Head of caudate nucleus (tissue), 42 donors: ENCODE measurements at regions not wholly inside any gene's neighbourhood (a gene's known extent, or its start where the extent isn't known, plus 50 kb on each side); places are given as distances from the start of the nearest gene placed in this dataset.

Source experiments
- DNase-seq, 42 donors: peaks; one replicate each; pipeline versions ENCODE4 v3.0.0 to v3.0.0-alpha.2; 2020 to 2021; ENCODE audit warnings: mixed read lengths in 7 of 42
- intact Hi-C: fragments of 100-400 bp; cut with DNase I; formaldehyde crosslinking; loops from one replicate; pipeline ENCODE4 v1.15.0; 2022

DNA sequence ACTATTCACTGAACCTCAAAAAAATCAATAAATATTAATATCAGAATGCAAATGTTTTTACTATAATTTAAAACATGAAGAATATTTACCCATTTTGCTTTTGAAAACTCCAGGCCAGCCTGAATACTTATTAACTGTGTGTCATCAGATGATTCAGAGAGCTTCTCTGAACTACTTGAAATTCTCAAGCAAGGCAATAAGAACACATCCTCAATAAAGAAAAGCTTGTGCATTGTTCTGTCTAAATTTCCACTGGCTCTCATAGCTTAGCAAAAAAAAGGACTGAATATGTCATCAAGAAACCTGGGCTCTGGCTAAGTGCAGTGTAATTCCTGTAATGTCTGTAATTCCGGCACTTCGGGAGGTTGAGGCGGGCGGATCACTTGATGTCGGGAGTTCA lies 194.1 kb downstream of the BTG1 start:
- no peak for DNase-seq
- intact Hi-C loops, result no loop called here

DNA sequence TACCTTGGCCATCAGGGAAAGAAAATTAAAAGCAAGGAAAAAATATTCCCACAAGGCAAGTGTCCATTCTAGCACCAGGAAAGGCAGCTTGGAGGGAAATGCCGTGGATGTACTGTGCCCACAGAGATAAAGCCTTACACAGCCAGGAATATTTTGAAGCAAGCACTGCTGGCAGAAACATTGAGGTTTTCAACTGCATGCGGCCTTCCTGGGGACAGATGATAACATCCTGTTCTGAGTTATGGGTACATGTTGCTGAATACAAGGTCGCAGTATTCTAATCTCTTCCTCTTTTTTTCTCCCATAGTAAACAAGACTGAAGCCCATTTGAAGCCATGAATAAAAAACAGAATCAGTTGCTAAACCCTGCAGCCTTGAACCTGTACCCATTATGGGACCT lies 197.1 kb downstream of the BTG1 start:
- intact Hi-C loops, result no loop called here

DNA sequence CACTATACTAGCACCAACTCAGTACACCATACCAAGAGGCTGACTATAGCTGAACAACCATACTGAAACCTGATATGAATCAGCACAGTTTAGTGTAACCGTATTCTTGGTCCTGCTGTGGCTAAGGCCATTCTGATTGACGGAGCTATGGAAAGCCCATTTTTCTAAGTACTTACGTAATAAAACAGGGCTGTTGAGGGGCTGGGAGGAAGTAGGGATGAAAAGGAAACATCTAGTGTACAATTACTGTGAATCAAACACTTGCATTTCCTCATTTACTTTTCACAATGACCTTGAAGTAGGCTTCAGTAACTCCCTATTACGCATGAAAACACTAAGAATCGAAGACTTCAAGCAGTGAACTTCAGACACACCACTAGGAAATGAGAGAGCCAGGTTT lies 198.2 kb downstream of the BTG1 start:
- intact Hi-C loops, result no loop called here
- DNase-seq, result no peak

More for the DNA sequence above, 197.1 kb downstream of the BTG1 start:
- DNase-seq, result no peak

DNA sequence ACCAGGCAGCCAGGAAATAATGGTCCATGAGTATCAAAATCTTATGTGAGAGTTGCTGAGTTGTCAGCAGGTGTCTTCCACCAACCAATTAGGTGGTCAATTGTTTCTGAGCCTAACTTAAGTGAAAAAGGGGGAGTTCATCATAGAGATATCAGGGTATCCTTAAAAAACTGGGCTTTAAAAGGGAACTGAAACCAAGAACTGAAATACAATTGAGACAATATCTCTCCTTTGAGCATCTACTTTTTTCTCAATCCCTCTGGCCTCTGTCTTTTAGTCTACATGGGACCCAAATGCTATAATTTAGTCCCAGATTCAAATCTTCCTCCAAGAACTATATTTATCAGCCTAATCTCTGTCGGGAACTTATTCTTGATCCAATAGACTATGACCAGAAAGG lies 201.0 kb downstream of the BTG1 start:
- DNase-seq, result no peak
- intact Hi-C loops, result no loop called here

DNA sequence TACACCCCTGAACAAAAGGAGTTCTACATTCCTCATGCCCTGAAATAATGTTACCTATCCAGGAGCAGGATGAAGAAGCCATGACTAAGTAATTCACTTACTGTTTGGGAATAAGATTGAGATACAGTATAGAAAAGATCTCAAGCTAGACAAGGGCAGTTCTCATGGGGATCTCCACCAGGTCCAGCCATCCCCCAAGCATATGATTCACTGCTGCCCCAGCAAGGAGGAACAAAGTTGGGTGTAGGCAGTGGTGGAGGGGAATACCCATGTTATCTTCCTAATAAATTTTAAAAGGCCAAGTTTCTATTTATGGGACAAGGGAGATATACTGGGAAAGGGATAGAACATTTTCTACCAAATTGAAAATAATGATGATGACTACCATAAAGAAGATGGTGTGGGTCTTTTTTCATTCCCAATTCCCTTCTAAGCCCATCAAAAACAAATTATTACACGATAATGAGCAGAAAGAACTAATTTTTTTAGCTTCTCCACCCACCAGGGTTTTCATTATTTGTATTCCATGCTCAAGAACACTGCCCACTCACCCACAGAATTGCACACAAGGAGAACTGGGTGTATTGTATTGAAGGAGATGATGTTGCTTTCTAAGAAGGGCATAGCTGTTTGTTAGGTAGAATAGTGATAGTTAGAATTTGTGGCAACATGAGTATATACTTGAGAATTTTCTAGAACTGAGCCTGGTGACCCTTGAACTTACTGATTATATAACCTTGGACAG lies 204.6 kb downstream of the BTG1 start:
- DNase-seq, result no peak
- intact Hi-C loops, result no loop called here

DNA sequence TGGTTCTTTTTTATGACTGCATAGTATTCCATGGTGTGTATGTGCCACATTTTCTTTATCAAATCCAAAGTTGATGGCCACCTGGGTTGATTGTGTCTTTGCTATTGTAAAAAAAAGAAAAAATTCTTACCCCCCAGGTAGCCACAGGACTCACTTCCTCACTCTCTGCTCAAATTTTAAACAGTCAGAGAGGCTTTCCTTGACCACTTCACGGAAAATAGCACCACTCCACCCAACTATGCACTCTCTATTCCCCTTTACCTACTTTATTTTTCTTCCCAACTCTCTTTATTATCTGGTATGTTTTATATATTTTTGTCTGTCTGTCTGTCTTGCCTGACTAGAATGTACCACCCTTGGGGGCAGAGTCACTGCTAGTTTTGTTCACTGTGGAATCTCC lies 205.3 kb downstream of the BTG1 start:
- intact Hi-C loops, result no loop called here
- DNase-seq, result no peak

DNA sequence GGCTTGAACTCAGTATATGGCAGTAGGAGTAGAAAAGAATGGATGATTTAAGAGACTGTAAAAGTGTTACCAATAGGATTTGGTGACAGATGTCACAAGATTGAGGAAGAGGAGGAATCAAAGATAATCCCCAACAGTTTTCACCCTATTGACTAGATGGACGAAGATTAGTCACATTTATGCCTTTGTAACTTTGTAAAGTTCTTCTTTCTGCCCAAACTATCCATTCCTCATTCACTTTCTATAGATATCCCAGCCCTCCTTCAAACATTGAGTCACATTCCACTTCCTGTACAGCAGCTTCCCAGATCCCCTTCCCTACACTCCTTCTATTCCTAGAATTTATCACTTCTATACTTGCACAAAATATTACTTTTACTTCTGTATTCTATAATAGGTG lies 207.9 kb downstream of the BTG1 start:
- no peak for DNase-seq
- intact Hi-C loops, result no loop called here

DNA sequence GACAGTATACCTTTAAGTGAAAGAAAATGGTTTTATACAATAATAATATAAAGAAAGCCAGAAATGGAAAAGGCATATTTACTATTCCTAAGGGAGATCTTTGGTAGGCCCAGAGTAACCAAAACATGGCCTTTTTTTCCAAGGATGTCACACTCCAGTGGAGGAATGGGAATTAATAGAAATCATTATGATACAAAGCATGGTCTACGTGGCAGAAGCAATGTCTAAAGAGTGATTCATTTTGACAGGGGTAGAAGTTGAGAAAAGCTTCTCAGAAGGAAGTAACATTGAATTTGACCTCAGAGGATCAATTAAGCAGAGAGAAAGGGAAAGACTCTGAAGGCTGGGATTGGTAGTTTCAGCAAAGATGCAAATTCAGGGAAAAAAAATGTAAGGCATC lies 208.6 kb downstream of the BTG1 start:
- intact Hi-C loops, result no loop called here
- DNase-seq, result no peak

DNA sequence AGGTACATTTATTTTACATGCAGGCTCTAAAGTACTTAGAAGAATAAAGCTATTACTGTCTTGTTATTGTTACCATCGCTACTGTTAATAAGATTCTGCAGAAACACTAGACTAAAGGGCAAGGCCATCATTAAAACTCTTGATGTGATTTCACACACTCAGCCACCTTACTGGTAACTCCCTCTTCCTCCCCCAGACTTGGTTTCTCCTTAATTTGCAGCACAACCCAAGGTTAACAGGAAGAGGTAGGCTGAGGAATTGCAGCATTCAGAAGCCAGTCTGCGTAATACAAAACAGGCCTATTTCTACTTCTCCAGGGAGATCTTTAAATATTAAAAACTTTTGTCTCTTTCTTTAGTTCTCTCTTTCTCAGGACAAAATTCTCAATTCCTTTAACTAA lies 210.3 kb downstream of the BTG1 start:
- DNase-seq, result no peak
- intact Hi-C loops, result no loop called here

DNA sequence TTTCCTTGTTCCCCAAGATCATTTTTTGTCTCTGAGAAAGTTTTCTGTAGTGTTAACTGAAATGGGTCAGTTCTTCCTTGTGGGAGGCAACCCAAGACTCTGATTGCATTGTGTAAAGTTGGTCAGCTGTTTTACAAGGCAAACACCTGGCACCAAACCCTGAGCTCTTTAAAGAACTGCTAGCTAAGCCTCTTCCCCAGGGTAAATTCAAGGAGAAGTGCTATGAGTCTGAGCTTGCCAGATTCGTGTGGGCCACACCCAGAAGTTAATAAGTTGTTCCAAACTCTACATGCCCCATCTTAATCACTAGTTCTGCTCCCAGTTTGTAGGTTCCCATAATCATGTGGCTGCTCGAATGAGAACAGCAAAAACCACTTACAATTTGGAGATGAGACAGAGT lies 214.5 kb downstream of the BTG1 start:
- intact Hi-C loops, result no loop called here
- DNase-seq, result no peak

DNA sequence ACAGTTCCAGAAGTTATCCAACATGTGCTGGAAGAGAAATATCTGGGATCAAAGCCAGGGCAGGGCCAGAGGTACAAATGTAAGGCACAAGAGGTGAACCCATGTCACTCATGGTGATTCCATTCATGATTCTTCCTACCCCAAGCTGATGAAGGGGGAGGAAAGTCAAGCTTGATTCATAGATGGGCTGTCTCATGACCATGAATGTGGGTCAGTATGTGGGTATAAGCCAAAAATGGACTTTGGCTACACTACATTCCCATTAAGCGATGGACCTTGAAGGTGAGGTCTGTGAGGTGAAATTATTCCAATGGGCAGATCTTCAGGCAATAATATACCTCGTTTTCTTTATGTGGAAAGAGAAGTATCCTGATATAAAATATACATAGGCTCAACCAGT lies 217.1 kb downstream of the BTG1 start:
- intact Hi-C loops, result no loop called here
- DNase-seq, result no peak

DNA sequence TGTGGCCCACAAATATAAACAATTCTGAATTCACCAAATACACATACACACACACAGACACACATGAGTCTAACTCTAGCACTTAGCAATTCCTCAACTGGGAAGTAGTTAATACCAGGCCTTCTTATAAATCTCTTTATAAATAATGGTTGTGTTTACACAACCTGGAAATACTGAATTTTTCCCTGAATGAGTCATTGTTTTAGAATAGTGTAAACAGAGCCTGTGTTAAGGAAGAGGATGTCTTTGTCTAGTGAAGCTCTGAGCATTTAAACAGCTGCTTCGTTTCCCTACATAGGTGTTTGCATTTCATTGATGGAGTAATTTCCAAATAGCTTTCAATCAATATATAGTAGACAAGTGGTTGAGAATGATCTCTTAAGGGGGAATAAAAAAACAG lies 218.8 kb downstream of the BTG1 start:
- DNase-seq, result no peak
- intact Hi-C loops, result no loop called here

DNA sequence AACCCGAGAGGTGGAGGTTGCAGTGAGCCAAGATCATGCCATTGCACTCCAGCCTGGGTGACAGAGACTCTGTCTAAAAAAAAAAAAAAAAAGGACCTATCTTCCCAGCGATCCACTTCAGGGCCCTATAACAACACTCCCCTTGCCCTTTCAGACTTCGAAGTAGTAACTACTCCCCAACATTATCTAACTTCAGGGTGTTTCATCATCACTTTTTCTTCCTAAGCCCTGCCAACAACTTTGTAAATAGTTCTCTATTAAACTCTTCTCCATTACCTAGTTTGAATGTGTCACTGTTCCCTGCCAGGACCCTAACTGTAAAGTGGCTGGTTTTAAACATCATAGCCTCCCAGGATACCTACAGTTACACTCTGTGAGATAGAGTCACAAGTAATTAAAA lies 220.8 kb downstream of the BTG1 start:
- no peak for DNase-seq
- intact Hi-C loops, result no loop called here

DNA sequence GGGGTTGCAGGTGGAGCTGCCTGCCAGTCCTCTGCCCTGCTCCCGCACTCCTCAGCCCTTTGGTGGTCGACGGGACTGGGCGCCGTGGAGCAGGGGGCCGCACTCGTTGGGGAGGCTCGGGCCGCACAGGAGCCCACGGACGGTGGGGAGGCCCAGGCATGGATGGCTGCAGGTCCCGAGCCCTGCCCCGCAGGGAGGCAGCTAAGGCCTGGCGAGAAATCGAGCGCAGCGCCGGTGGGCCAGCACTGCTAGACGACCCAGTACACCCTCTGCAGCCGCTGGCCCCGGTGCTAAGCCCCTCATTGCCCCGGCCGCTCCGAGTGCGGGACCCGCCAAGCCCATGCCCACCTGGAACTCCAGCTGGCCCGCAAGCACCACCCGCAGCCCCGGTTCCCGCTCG lies 221.8 kb downstream of the BTG1 start:
- DNase-seq, result no peak
- intact Hi-C loops, result no loop called here

DNA sequence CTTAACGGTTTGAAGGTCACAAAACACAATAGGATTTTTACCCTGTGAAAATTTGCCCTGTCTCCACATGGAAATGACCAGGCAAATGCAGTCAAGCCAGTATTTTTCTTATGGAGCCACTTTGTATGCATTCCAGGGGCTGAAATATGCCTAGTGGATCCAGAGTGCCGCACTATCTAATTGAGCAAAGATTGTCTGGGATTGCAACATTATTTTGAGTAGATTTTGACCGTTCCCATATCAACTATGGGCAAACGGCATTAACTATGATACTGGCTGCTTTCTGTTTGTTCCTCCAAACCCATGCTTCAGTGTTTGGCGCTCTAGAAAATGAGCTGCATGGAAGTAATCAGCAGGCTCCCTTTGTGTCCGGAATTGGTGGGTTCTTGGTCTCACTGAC lies 223.0 kb downstream of the BTG1 start:
- intact Hi-C loops, result no loop called here

DNA sequence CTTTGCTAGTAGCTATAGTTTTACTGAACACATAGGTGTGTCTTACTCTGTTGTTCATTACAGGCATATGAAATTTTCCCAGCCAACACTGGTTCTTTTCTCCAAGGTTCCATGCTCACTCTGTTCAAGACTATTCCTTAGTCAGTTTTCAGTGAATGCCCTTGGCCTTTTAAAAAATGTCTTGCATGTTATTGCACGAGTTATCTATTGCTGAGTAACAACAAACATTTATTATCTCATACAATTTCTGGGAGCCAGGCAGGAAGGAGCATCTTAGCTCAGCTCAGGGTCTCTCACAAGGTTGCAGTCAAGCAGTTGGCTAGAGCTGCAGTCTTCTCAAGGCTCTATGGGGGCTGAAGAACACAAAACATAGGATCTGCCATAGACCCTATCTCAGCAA lies 223.5 kb downstream of the BTG1 start:
- intact Hi-C loops, result no loop called here
- no peak for DNase-seq

More for the DNA sequence above, 223.0 kb downstream of the BTG1 start:
- DNase-seq, result no peak

DNA sequence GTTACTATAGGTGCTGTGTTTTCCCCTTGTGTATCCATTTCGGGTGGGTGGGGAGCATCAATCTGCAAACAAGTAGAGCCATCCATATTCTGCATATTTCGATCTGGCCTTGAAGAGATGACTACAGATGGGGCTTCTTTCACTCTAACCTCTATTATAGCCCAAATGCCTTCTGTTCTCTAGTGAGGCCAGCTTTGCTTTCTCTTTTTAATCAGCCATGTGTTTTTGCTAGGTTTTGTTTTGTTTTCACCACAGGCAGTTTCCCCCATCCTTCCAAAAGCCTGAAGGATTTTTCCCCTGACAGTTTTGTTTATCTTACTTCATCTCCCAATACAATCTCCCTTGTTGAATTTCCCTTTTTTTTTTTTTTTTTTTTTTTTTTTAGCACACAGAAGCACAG lies 224.1 kb downstream of the BTG1 start:
- DNase-seq, result no peak
- intact Hi-C loops, result no loop called here

DNA sequence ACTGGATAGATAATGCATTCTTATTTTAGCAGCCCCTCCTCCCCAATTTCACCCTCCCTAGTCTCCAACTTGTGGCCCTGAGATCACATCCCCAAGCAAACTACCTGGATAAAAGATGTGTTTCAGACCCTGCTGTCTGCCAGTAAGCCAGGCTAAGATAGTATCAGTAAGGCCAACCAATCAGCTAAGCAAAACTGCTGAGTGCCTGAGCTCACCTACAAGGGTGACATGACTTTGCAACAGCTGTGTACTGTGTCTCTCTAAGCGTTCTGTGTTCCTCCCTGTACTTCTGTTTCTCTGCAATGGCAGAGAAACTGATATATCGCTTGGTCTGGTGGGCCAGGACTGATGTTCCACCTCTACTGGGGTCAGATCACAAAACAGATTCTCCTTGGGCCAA lies 224.9 kb downstream of the BTG1 start:
- no peak for DNase-seq
- intact Hi-C loops, result no loop called here

DNA sequence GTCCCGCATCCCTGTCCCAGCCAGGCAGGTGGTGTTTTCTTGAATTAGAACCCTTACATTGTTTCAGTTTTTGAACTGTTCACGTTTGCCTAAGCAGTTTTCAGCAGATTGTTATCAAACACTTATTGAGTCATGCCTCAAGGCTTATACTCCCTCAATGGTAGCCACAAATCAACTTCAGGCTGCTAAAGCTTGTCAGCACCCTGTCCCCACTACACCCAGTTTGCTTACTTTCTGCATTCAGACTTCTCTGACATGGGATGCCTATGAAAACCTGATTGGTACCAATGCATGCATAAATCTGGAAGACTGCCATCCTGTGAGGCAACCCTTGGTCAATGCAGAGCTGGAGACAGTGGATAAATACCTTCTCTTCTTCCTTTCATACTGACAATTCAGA lies 225.4 kb downstream of the BTG1 start:
- no peak for DNase-seq
- intact Hi-C loops, result no loop called here

DNA sequence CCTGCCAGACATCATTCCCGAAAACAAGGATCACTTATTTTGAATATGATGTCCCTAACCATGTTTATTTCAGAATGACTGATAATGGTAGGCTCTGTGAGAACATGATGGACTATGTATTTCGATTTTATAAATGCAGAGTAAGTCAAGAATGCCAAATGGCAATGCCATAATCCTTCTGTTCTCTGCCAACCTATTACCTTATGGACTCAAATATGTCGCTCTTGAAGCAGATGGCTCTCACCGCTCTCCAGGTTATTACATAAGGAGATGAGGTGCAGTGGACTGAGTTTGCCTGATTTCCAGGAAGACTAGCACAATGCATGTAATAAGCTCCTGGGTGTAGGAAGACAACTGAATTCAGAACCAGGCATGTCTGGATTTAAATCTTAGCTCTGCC lies 227.2 kb downstream of the BTG1 start:
- no peak for DNase-seq
- intact Hi-C loops, result no loop called here

DNA sequence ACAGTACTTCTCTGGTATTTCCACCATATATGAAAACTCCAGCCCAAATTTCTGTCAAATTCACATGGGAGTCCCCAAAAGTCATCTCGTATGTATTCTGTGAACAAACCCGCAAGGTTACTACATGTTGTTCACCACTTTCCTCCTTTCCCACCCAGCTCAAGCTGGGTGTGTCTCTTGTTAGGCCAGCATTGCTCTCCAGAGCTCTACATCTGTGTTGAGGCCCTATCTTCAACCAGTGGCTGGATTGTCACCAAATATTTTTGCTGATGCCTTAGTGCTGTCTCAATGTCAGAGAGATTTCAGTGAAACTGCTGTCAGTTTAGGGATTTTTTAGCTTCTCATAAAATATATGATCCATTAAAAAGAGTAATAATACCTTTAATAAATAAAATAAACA lies 230.9 kb downstream of the BTG1 start:
- intact Hi-C loops, result no loop called here
- DNase-seq, result no peak

DNA sequence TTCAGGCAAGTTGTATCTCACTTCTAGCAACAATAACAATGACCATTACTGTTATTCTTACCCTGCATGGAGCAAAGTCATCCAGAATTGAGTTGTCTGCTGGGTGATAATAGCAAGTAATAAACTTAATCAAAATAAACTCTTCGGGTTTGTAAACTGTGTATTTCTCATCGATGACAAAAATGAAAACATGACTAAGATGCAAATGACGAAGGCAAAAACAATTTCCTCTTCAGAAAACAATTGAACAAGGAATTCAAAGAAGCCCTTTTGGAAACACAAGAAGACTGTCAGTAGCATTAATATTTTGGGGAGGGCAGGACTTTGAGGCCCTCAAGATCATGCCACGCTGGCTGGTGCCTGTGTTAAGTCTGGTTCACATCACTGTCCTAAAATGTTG lies 232.0 kb downstream of the BTG1 start:
- intact Hi-C loops, result no loop called here
- no peak for DNase-seq
